Sigmoid colon (tissue), 6 donors: ENCODE measurements at regions not wholly inside any gene's neighbourhood (a gene's known extent, or its start where the extent isn't known, plus 50 kb on each side); places are given as distances from the start of the nearest gene placed in this dataset.

Source experiments
- DNase-seq: peaks from one replicate; pipeline ENCODE4 v3.0.0-alpha.2; 2019
- H3K27ac ChIP-seq, 4 donors: fragments of 200-600 bp; sonication (generic); one replicate each; pipeline ENCODE4 v1.5.1; 2016 to 2019; ENCODE audit warnings: mild to moderate bottlenecking in 1 of 4
- H3K27me3 ChIP-seq, 3 donors: fragments of 200-600 bp; sonication (generic); one replicate each; pipeline ENCODE4 v1.5.1; 2019; ENCODE audit warnings: mild to moderate bottlenecking in 1 of 3
- H3K36me3 ChIP-seq, 4 donors: fragments of 200-600 bp; sonication (generic); one replicate each; pipeline ENCODE4 v1.5.1; 2016 to 2019
- H3K4me1 ChIP-seq, 4 donors: fragments of 200-600 bp; sonication (generic); one replicate each; pipeline ENCODE4 v1.5.1; 2017 to 2019
- H3K4me3 ChIP-seq, 4 donors: fragments of 200-600 bp; sonication (generic); one replicate each; pipeline ENCODE4 v1.5.1; 2017 to 2019; ENCODE audit warnings: mild to moderate bottlenecking in 2 of 4, moderate library complexity in 1 of 4
- H3K9me3 ChIP-seq, 4 donors: fragments of 200-600 bp in 3 of 4; sonication (generic) in 3 of 4; one replicate each; pipeline versions ENCODE4 v1.5.1 to v1.6.1; 2013 to 2019
- EP300 ChIP-seq, 4 donors: sonication (generic); formaldehyde crosslinking; IDR thresholded peaks; one replicate each; pipeline ENCODE4 v1.6.1; 2017; ENCODE audit warnings: antibody characterized with exemption in 4 of 4
- POLR2A ChIP-seq, 2 donors: fragments of 450-650 bp; IDR thresholded peaks; one replicate each; pipeline ENCODE4 v1.6.1; 2016; ENCODE audit warnings: antibody characterized with exemption in 2 of 2, mild to moderate bottlenecking in 2 of 2, moderate library complexity in 2 of 2
- POLR2AphosphoS5 ChIP-seq, 4 donors: sonication (generic); formaldehyde crosslinking; IDR thresholded peaks; one replicate each; pipeline ENCODE4 v1.6.1; 2017; ENCODE audit warnings: antibody characterized with exemption in 4 of 4
- WGBS, 2 donors: extraction: QIAGEN DNeasy Blood & Tissue Kit; methylation state at CpG; one replicate each; pipeline ENCODE4 v1.1.7; 2013; 5-methylcytosine and 5-hydroxymethylcytosine counted together
- intact Hi-C: fragments of 100-400 bp; cut with DNase I; formaldehyde crosslinking; loops from one replicate; pipeline ENCODE4 v1.15.1; 2023
- TF ChIP-seq, protein P1 (sequence below), 4 experiments: fragments of 450-650 bp in 3 of 4; fragments of 200-600 bp in 1 of 4; IDR thresholded peaks; one replicate each; pipeline ENCODE4 v1.5.1; 2016 to 2019; ENCODE audit warnings: antibody characterized with exemption in 4 of 4, mild to moderate bottlenecking in 3 of 4, moderate library complexity in 2 of 4
- donor health status: healthy with polysubstance abuse.
- donor health status: healthy.

DNA sequence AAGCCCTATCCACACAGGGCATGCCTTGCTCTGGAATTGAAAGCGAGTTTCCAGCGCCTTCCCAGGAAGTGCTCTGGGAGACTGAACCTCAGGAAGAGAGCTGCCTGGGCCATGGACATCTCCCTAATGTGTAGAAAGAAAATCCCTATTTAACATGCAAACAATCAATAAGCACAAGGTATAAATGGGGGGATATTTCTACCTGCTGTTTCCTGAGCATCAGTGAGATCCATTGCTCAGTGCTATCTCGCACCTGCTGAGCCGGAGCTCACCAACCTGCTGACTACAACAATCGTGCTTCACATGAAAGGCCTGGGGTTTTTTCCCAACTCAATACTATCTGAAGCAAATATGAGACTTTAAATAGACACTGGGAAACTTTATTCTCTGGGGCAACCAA lies 584.0 kb downstream of the GLRX3 start:
- peak; percentile 12 for DNase-seq

DNA sequence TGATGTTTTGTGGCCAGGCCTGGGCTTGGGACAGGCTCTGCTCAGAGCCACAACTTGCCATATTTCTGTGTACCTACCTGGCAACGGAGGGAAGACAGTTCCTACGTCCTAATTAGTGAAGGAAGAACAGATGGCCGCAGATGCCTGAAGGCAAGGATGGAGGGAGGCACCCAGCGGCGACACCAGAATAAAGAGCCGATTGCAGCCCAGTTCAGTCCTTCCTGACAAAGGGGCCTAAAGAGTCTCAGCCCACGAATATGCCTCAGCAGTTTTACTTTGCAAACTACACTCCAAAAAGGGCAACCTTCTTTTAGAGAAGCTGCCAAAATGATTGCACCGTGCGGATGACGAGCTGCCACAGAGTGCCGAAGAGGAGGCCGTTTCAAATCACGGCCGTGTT lies 585.8 kb downstream of the GLRX3 start:
- no peak for DNase-seq
- no peaks in the 10 kb centered on the region for H3K27me3 ChIP-seq
- H3K9me3 ChIP-seq = no peaks in the 10 kb centered on the region
- H3K27ac ChIP-seq = no peak overlapping the region
- 76 to 81% methylated on average over 14 of the region's 14 CpGs for WGBS, 2 donors
- TF ChIP-seq, protein P1, sequence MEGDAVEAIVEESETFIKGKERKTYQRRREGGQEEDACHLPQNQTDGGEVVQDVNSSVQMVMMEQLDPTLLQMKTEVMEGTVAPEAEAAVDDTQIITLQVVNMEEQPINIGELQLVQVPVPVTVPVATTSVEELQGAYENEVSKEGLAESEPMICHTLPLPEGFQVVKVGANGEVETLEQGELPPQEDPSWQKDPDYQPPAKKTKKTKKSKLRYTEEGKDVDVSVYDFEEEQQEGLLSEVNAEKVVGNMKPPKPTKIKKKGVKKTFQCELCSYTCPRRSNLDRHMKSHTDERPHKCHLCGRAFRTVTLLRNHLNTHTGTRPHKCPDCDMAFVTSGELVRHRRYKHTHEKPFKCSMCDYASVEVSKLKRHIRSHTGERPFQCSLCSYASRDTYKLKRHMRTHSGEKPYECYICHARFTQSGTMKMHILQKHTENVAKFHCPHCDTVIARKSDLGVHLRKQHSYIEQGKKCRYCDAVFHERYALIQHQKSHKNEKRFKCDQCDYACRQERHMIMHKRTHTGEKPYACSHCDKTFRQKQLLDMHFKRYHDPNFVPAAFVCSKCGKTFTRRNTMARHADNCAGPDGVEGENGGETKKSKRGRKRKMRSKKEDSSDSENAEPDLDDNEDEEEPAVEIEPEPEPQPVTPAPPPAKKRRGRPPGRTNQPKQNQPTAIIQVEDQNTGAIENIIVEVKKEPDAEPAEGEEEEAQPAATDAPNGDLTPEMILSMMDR (IDR thresholded peaks at IDR 0.05) = no peak
- TF ChIP-seq POLR2A (IDR thresholded peaks at IDR 0.05) = no peak
- TF ChIP-seq EP300 (IDR thresholded peaks at IDR 0.05) = no peak
- no peak for TF ChIP-seq POLR2AphosphoS5 (IDR thresholded peaks at IDR 0.05)
- H3K4me3 ChIP-seq = no peak overlapping the region
- intact Hi-C loops = no loop called here
- H3K4me1 ChIP-seq = no peaks in the 10 kb centered on the region
- H3K36me3 ChIP-seq = no peaks in the 10 kb centered on the region

More for the DNA sequence above, 584.0 kb downstream of the GLRX3 start:
- TF ChIP-seq POLR2A (IDR thresholded peaks at IDR 0.05) (no peak), POLR2AphosphoS5 (IDR thresholded peaks at IDR 0.05) (no peak), EP300 (IDR thresholded peaks at IDR 0.05) (no peak)
- TF ChIP-seq, protein P1 (IDR thresholded peaks at IDR 0.05) = no peak
- H3K27me3 ChIP-seq = no peaks in the 10 kb centered on the region
- WGBS, 2 donors = 82 to 86% methylated on average over 5 of the region's 5 CpGs
- H3K4me3 ChIP-seq = no peak overlapping the region
- no peaks in the 10 kb centered on the region for H3K36me3 ChIP-seq
- H3K9me3 ChIP-seq = no peaks in the 10 kb centered on the region
- intact Hi-C loops = no loop called here
- no peak overlapping the region for H3K27ac ChIP-seq
- H3K4me1 ChIP-seq = no peaks in the 10 kb centered on the region

DNA sequence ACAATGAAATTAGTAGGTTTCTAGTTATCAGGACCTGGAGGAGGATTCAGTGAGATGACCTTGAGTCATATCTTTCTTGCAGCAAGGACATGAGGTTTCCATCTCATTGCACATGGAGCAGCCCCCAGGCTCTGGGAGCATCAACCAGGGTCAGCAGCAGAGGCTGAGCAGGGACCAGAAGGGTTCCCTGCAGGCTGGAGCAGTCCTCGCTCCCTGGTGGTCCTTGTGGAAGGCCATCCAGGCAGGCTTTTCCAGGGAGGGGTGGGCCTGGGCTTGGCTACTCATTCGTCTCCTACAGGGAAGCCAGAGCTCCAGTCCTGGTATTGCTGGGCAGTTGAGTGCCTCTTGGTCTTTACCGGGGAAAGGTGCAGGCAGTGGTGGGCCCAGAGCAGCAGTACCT lies 587.5 kb downstream of the GLRX3 start:
- DNase-seq = no peak
- Histone ChIP-seq H3K36me3 (no peaks in the 10 kb centered on the region), H3K9me3 (no peaks in the 10 kb centered on the region), H3K4me3 (no peak overlapping the region), H3K27me3 (peaks cover 0 to 5% (median 0%) of the 10 kb centered on the region in 3 donors), H3K4me1 (no peaks in the 10 kb centered on the region), H3K27ac (no peak overlapping the region)
- TF ChIP-seq, protein P1 (IDR thresholded peaks at IDR 0.05) = no peak
- TF ChIP-seq POLR2A (IDR thresholded peaks at IDR 0.05) (no peak), EP300 (IDR thresholded peaks at IDR 0.05) (no peak), POLR2AphosphoS5 (IDR thresholded peaks at IDR 0.05) (no peak)
- intact Hi-C loops = no loop called here
- 85 to 89% methylated on average over 3 of the region's 3 CpGs for WGBS, 2 donors

DNA sequence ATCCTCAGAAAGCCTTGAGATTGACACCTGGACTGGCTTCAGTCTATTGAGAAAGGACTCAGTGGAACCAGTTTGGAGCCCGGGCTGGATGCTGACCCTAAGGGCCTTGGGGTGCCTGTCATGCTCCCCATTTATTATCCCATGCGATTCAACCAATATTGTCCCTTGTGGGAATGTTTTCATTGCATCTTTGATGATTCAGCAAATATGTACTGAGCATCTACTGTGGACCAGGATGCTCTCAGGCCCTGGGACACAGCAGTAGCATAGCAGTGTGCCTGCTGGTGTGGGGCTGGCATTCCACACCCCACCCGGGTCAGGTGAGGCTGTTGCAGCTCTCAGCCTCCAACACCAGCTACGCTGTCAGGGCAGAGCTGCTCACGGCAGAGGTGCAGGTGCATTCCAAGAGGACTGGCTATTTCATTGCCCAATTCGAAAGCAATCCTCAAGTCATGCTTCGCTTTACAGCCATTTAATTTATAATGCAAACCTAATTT lies 586.0 kb downstream of the TCERG1L start:
- intact Hi-C loops = no loop called here

More for the DNA sequence above, 586.0 kb downstream of the TCERG1L start:
- no peak for DNase-seq
- Histone ChIP-seq H3K27me3 (peaks cover 0 to 7% (median 0%) of the 10 kb centered on the region in 3 donors), H3K36me3 (no peaks in the 10 kb centered on the region), H3K9me3 (no peaks in the 10 kb centered on the region), H3K27ac (no peak overlapping the region), H3K4me1 (no peaks in the 10 kb centered on the region), H3K4me3 (no peak overlapping the region)
- TF ChIP-seq, protein P1 (IDR thresholded peaks at IDR 0.05) = no peak
- TF ChIP-seq POLR2A (IDR thresholded peaks at IDR 0.05) = no peak
- 70 to 84% methylated on average over 7 of the region's 7 CpGs for WGBS, 2 donors
